ENCODE measurements at regions not wholly inside any gene's neighbourhood (a gene's known extent, or its start where the extent isn't known, plus 50 kb on each side); places are given as distances from the start of the nearest gene placed in this dataset.

DNA sequence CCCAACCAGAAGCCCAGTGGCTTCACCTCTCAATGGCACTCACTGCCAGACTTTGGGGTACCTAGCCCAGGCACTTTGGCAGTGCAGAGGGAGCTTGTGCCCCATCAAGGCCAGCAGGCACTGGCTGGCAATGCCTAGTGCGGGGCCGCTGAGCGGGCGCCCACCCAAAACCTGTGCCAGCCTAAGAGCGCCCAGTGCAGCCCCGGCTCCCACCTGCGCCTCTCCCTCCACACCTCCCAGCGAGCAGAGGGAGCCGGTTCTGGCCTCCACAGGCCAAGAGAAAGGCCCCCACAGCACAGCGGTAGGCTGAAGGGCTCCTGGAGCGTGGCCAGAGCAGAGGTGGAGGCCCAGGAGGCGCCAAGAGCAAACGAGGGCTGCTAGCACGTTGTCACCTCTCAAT lies 930.8 kb downstream of the IPMK start:
- TF ChIP-seq EZH2 (IDR thresholded peaks at IDR 0.05; ENCODE audit: insufficient read depth, poor library complexity, severe bottlenecking) (no peak), EZH2phosphoT487 (IDR thresholded peaks at IDR 0.05; ENCODE audit: insufficient read depth, low read depth) (no peak)
